ENCODE measurements at regions not wholly inside any gene's neighbourhood (a gene's known extent, or its start where the extent isn't known, plus 50 kb on each side); places are given as distances from the start of the nearest gene placed in this dataset.
"Not testable (repeated sequence)": the region's sequence is repeated elsewhere in the genome, so short reads cannot be mapped to it uniquely, and the experiment has no call there.

DNA sequence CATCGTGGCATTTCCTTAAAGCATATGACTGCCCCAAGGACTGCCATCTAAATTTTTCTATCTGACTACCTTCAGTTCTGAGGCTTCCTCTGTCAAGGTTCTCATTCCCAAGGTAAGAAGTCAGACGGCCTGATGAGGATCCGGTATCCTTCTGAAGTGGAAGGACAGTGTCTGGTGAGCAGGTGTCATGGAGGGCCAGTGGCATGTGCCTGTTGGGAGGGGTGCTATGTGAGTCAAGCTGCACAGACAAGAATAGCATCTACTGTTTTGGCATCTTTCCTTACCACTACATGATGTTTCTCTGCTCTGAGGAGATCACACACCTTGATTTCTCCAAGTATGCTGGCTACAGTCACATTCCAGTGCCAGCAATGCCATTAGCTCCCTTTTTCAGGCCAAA is 99.6 kb upstream of the RGS1 start:
- no peak for DNase-seq (ENCODE audit: low read depth in 3 of 3, low spot score in 2 of 3)

DNA sequence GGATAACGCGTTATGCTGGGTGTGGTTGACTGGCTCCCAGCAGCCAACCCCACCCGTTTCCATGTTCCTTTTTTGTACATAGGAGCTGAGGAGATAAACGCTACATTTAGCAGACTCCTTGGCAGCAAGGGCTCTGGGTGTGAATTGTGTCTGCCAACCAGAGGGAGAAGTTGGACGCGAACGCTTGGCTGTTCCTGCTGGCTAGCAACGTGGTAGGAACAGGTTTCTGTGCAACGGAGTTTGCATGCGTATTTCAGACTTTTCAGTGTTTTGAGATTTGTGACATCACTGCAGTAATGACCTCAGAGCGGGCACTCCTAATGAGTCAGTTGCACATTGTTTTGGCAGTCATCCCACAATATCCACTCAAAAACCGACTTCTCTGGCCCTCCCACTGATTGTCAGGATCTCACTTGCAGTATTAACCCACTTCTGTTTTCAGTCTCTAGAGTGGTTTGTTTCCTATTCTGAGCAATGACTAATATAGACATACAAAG is 98.7 kb upstream of the RGS1 start:
- no peak for DNase-seq (ENCODE audit: low read depth in 3 of 3, low spot score in 2 of 3)

DNA sequence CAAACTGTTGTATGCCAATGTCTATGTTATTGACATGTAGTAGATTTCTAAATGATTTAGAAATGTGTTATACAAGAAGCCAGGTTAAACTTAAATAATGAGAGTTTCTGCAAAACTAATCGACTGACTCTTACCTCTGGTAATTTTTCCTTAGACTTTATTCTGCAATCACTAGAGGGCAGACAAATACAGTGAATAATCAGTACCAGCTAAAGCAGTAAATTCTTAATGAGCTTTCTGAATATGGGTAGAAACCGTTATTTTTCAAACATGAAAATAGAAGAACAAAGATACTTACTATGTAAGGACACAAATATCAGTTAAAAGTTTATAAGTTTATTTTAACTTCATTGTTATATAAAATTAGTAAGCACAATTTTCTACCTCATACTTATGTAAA is 97.9 kb upstream of the RGS1 start:
- DNase-seq (ENCODE audit: low read depth in 3 of 3, low spot score in 2 of 3) = no peak

DNA sequence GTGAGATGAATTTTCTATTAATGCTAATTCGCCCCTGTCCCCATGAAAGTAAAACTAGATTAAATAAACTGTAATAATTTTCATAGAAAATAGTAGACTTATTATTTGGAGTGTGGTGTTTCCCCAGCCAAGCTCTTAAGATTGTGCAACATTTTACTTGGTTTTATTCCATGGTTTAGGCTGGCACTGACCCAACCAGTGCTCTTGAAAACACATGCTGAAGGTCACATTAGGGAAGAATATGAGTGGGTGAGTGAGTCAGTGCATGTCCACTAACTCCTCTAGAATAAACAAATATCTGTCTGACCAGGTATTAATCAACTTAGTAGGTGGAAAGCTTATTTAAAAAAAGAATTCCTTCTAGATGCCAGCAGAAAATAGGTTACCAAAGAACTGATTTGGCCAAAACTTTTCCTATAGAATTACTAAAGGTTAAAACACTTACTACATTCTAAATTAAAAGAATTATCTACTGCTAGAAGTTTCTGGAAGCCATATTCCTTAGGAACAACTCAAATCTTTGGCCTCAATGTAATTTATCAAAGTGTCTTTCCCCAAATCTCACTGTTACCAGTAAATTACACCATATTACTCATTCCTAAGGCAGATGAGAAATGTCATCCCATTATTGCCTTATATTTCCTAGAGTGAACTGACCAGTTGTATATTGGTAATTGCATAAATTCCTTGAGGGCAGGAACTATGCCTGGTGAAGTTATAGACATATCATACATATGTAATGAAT is 89.7 kb upstream of the RGS1 start:
- no peak for DNase-seq (ENCODE audit: low read depth in 3 of 3, low spot score in 2 of 3)

DNA sequence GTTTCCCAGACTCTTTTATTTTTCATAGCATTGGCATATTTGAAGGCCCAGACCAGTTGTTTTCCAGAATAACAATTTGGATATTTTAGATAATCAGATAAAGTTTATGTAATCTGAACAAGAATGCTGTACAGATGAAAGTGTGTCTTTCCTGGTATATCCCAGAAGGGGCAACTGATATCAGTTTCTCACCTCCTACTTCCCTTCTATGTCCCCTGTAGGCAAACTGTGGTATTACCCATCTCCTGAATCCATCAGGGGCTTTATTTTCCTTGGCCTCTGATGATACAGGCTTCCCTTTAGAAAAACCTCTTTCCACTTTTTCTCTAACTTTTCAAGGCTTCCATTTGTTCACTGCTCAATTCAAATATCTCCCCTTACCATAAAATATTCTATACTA is 87.5 kb upstream of the RGS1 start:
- DNase-seq (ENCODE audit: low read depth in 3 of 3, low spot score in 2 of 3) = no peak

DNA sequence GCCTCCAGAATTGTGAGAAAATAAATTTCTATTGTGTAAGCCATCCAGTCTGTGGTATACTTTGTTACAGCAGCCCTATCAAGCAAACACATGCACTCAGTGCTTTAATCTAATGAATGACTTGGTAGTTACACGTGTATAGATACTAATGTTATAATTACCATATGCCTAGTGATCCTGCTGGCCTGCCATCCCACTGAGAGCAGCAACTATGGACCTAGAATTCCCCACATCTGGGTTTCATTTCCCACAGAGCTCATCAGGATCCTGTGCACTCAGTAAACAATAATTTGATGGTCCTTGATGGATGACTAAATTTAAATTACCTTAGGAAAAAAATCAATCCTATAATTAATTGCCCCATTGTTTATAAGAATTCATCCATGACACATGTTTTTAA is 86.5 kb upstream of the RGS1 start:
- DNase-seq (ENCODE audit: low read depth in 3 of 3, low spot score in 2 of 3) = no peak

GRCh38 chr1:192489748-192490147 is 85.8 kb upstream of the RGS1 start:
- DNase-seq (ENCODE audit: low read depth in 3 of 3, low spot score in 2 of 3) = peak; percentile 60 to 74 (median 62)

- DNase-seq (ENCODE audit: low read depth in 3 of 3, low spot score in 2 of 3) = no peak
These were observed 83.6 kb upstream of the RGS1 start for GRCh38 chr1:192491804-192492554.

GRCh38 chr1:192493584-192493983 is 82.0 kb upstream of the RGS1 start:
- no peak for DNase-seq (ENCODE audit: low read depth in 3 of 3, low spot score in 2 of 3)

- DNase-seq (ENCODE audit: low read depth in 3 of 3, low spot score in 2 of 3) = no peak
These were observed 79.1 kb upstream of the RGS1 start for GRCh38 chr1:192496369-192497056.

DNA sequence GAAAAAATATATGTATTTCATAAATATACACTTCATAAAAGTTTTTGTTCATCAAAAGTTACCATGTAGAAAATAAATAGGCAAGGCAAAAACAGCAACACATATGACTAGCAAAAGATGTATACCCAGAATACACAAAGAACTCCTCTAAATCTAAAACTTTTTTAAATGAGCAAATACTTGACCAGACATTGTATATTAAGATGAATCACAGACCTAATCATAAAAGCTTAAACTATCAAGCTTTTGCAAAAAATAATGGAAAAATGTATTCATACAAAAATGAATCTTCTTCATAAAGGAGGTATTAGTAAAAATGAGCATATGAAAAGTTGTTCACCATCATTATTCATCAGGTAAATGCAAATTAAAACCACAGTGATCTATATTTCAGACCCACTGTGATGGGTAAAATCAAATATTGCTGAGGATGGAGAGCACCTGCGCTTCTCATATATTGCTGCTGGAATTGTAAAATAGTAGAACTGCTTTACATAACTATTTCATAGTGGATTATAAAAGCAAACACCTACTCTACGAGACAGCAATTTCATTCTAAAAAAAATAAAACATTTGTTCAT is 78.3 kb upstream of the RGS1 start:
- no peak for DNase-seq (ENCODE audit: low read depth in 3 of 3, low spot score in 2 of 3)

- DNase-seq (ENCODE audit: low read depth in 3 of 3, low spot score in 2 of 3) = not testable (repeated sequence)
These were observed 77.5 kb upstream of the RGS1 start for GRCh38 chr1:192498092-192498491.

GRCh38 chr1:192499061-192499581 is 76.5 kb upstream of the RGS1 start:
- DNase-seq (ENCODE audit: low read depth in 3 of 3, low spot score in 2 of 3) = not testable (repeated sequence)

DNA sequence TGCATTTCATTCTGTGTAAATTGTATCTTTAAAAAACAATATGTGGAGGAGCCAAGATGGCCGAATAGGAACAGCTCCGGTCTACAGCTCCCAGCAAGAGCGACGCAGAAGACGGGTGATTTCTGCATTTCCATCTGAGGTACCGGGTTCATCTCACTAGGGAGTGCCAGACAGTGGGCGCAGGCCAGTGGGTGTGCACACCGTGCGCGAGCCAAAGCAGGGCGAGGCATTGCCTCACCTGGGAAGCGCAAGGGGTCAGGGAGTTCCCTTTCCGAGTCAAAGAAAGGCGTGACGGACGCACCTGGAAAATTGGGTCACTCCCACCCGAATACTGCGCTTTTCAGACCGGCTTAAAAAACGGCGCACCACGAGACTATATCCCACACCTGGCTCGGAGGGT is 75.0 kb upstream of the RGS1 start:
- DNase-seq (ENCODE audit: low read depth in 3 of 3, low spot score in 2 of 3) = not testable (repeated sequence)

GRCh38 chr1:192506741-192507155 is 68.8 kb upstream of the RGS1 start:
- DNase-seq (ENCODE audit: low read depth in 3 of 3, low spot score in 2 of 3) = no peak

DNA sequence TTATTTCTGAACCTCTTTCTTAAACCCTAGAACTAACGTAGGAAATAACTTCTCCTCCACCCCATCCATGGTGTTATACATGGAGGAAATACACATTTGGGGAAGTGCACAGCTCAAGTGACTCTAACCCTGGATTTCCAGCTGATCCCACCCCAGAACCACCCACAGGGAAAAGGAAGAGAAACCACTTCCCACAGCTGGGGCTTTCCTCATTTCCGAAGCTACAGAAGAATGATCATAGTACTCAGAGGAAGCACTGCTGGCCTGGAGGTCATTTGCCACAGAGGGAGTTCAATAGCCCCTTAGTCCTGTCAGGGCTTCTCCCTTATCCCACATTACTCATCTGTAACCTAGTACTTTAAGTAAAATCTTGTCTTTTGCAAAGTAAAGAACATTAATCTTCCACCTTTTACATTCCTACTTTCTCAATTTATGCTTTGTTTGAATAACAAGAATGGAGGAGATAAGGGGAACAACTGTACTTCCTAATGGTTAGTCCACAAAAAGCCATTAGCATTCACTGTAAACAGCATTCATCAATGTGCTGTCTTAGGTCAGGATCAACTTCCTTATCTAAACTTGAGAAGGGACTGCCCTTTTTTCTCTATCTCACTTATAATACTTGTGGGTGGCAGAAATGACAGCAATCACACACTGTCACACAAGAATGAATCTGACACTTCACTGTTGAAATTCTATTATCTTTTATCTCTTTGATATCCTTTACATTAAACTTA is 63.0 kb upstream of the RGS1 start:
- DNase-seq (ENCODE audit: low read depth in 3 of 3, low spot score in 2 of 3) = no peak

DNA sequence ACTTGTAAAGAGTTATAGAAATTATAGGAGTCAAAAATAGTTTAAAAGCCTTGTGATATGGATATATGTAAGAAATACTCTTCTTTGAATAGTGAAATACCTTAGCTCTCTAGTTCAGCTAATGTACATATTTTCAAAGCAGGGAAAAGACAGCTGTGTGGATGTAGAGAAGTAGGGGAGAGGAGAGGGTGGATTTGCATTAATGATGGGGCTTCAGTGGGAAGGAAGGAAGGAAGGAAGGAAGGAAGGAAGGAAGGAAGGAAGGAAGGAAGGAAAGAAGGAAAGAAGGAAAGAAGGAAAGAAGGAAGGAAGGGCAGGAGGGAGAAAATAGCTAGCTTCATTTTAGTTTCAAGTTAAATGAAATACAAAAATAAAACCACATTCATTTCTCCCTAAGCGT is 62.4 kb upstream of the RGS1 start:
- no peak for DNase-seq (ENCODE audit: low read depth in 3 of 3, low spot score in 2 of 3)

DNA sequence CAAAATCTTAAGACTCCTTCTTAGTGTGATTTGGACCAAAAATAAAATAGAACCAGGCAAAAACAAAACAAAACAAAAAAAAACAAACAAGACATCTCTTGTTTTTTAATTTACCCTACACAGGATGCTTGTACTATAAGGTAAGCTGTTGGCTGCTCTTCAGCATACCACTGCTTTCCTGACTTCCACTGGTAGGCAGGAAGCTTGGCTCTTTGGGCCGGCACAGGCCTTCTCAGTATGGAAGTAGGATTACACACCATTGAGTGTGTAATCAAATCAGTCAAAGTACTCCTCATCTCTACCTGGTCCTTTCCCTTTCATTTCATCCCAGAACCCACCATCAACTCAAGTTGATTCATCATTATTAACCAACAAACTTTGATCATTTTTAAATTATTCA is 61.9 kb upstream of the RGS1 start:
- no peak for DNase-seq (ENCODE audit: low read depth in 3 of 3, low spot score in 2 of 3)

GRCh38 chr1:192516776-192517297 is 58.7 kb upstream of the RGS1 start:
- no peak for DNase-seq (ENCODE audit: low read depth in 3 of 3, low spot score in 2 of 3)

Measured in right renal cortex interstitium (tissue), 3 donors.